GM12878 (cell line): ENCODE measurements at regions not wholly inside any gene's neighbourhood (a gene's known extent, or its start where the extent isn't known, plus 50 kb on each side); places are given as distances from the start of the nearest gene placed in this dataset.

Experiments used
- ATAC-seq: fragments of 200-7000 bp; cut with Tn5 transposase; 3 replicates; pipeline ENCODE4 v1.9.1; 2020; ENCODE audit warnings: mild to moderate bottlenecking, moderate library complexity
- BruUV-seq: library from RNA; stranded (reverse); fragments of 400-500 nt; replicated peaks from 2 replicates; lab custom pipeline; 2021; lab: Mats Ljungman, UMichigan
- CTCF ChIA-PET: fragments of 300-600 bp; sonication (Branson Sonifier 250); formaldehyde crosslinking; extraction: SDS; loops from one replicate; lab custom pipeline; 2021; ENCODE audit warnings: inconsistent platforms; lab: Yijun Ruan, JAX
- POLR2A ChIA-PET: fragments of 350-600 bp; formaldehyde crosslinking; extraction: SDS; loops from one replicate; lab custom pipeline; 2021; ENCODE audit warnings: inconsistent platforms; lab: Charles Lee
- RAD21 ChIA-PET: fragments of 300-600 bp; sonication (Branson Sonifier 250); formaldehyde crosslinking; loops from one replicate; lab custom pipeline; 2023; ENCODE audit warnings: antibody characterized with exemption; ENCODE audit not compliant: unreplicated experiment; lab: Charles Lee
- SMC1A ChIA-PET: fragments of 300-600 bp; sonication (Branson Sonifier 250); formaldehyde crosslinking; loops from one replicate; lab custom pipeline; 2023; ENCODE audit not compliant: unreplicated experiment, uncharacterized antibody; lab: Charles Lee
- DNase-seq: peaks from one replicate; pipeline ENCODE4 v3.0.0-alpha.2; 2011; ENCODE audit warnings: low read depth, low spot score
- FAIRE-seq: peaks from 3 replicates; lab custom pipeline; 2011; peaks lifted over from hg19 to GRCh38; lab: Jason Lieb, UNC
- H2AFZ ChIP-seq: 2 replicates; pipeline ENCODE4 v1.6.0; 2011; ENCODE audit warnings: low read depth, low read length, control low read depth; ENCODE audit not compliant: control insufficient read depth
- H3K27ac ChIP-seq: 2 replicates; pipeline ENCODE4 v1.5.1; 2011; ENCODE audit warnings: control low read depth; ENCODE audit not compliant: control insufficient read depth, insufficient read depth
- H3K27me3 ChIP-seq, 2 experiments: replicated peaks in 1 of 2; 2 replicates each; pipeline versions ENCODE4 v1.6.0 to v1.6.1; 2011; ENCODE audit warnings: low read length in 1 of 2; ENCODE audit not compliant: control insufficient read depth in 2 of 2, insufficient read depth in 2 of 2
- H3K36me3 ChIP-seq, 2 experiments: 2 replicates each; pipeline ENCODE4 v1.5.1; 2011; ENCODE audit warnings: low read length in 1 of 2; ENCODE audit not compliant: control insufficient read depth in 2 of 2, insufficient read depth in 2 of 2
- H3K4me1 ChIP-seq: 2 replicates; pipeline ENCODE4 v1.6.1; 2011; ENCODE audit warnings: mild to moderate bottlenecking, low read length, moderate library complexity, mixed read lengths; ENCODE audit not compliant: control insufficient read depth, insufficient read depth
- H3K4me2 ChIP-seq: 2 replicates; pipeline ENCODE4 v1.6.0; 2011; ENCODE audit warnings: control low read depth; ENCODE audit not compliant: control insufficient read depth, insufficient read depth
- H3K4me3 ChIP-seq: fragments of 200-600 bp; sonication (generic); 2 replicates; pipeline ENCODE4 v1.5.1; 2016
- H3K79me2 ChIP-seq: 2 replicates; pipeline ENCODE4 v1.6.0; 2011; ENCODE audit warnings: low read length; ENCODE audit not compliant: control insufficient read depth, insufficient read depth
- H3K9ac ChIP-seq: 2 replicates; pipeline ENCODE4 v1.8.0; 2011; ENCODE audit warnings: low read length, control low read depth, mixed read lengths; ENCODE audit not compliant: control insufficient read depth, insufficient read depth
- H3K9me3 ChIP-seq: replicated peaks from 3 replicates; pipeline ENCODE4 v1.5.1; 2011; ENCODE audit warnings: mild to moderate bottlenecking, low read length; ENCODE audit not compliant: control insufficient read depth, insufficient read depth
- H4K20me1 ChIP-seq: 2 replicates; pipeline ENCODE4 v1.6.0; 2011; ENCODE audit not compliant: control insufficient read depth, insufficient read depth
- BCL3 ChIP-seq: IDR thresholded peaks from 2 replicates; pipeline ENCODE4 v1.6.1; 2011; ENCODE audit warnings: borderline replicate concordance, low read depth, mild to moderate bottlenecking, moderate library complexity, low read length; ENCODE audit not compliant: insufficient read depth, poor library complexity, severe bottlenecking
- BRCA1 ChIP-seq: IDR thresholded peaks from 2 replicates; pipeline ENCODE4 v1.6.1; 2011; ENCODE audit warnings: low read depth, low read length, improper control_type of control experiment
- CEBPB ChIP-seq, 2 experiments: fragments of 150-350 bp in 1 of 2; IDR thresholded peaks; 2 replicates each; pipeline ENCODE4 v1.6.1; 2012 to 2014; ENCODE audit warnings: low read depth in 2 of 2, low read length in 2 of 2, borderline replicate concordance in 1 of 2, inconsistent platforms in 1 of 2
- ESRRA ChIP-seq: IDR thresholded peaks from 2 replicates; pipeline ENCODE4 v1.6.1; 2012; ENCODE audit warnings: mild to moderate bottlenecking, low read length, improper control_type of control experiment
- ETV6 ChIP-seq, 2 experiments: fragments of 450-650 bp in 1 of 2; IDR thresholded peaks in 1 of 2; conservative IDR thresholded peaks in 1 of 2; 2 replicates each; pipeline ENCODE4 v1.6.1; 2014; ENCODE audit warnings: antibody characterized with exemption in 1 of 2, borderline replicate concordance in 1 of 2, low read depth in 1 of 2, mild to moderate bottlenecking in 1 of 2, moderate library complexity in 1 of 2
- FOS ChIP-seq: IDR thresholded peaks from 3 replicates; pipeline ENCODE4 v1.6.1; 2011; ENCODE audit warnings: borderline replicate concordance; ENCODE audit not compliant: insufficient read length; ENCODE audit errors: extremely low read depth
- FOXM1 ChIP-seq: IDR thresholded peaks from 2 replicates; pipeline ENCODE4 v1.6.1; 2012; ENCODE audit warnings: low read depth, mild to moderate bottlenecking, inconsistent platforms, low read length, moderate library complexity
- HSF1 ChIP-seq: fragments of 150-350 bp; IDR thresholded peaks from 2 replicates; pipeline ENCODE4 v1.6.1; 2014; ENCODE audit warnings: mild to moderate bottlenecking, low read depth, low read length
- IRF3 ChIP-seq: fragments of 450-650 bp; IDR thresholded peaks from 2 replicates; pipeline ENCODE4 v1.6.1; 2014; ENCODE audit warnings: mild to moderate bottlenecking
- JUNB ChIP-seq: IDR thresholded peaks from 2 replicates; pipeline ENCODE4 v1.6.1; 2016; ENCODE audit warnings: antibody characterized with exemption, mild to moderate bottlenecking
- KLF5 ChIP-seq: fragments of 450-650 bp; IDR thresholded peaks from 2 replicates; pipeline ENCODE4 v1.6.1; 2014; ENCODE audit warnings: mild to moderate bottlenecking; ENCODE audit not compliant: partially characterized antibody
- LARP7 ChIP-seq: fragments of 450-650 bp; IDR thresholded peaks from 2 replicates; pipeline ENCODE4 v1.6.1; 2017; ENCODE audit warnings: mild to moderate bottlenecking
- NKRF ChIP-seq: fragments of 450-650 bp; conservative IDR thresholded peaks from 2 replicates; pipeline ENCODE4 v1.6.1; 2017; ENCODE audit warnings: mild to moderate bottlenecking, moderate library complexity
- PAX8 ChIP-seq: fragments of 450-650 bp; IDR thresholded peaks from 2 replicates; pipeline ENCODE4 v1.6.1; 2017; ENCODE audit warnings: mild to moderate bottlenecking, moderate library complexity
- RELB ChIP-seq: fragments of 450-650 bp; IDR thresholded peaks from 2 replicates; pipeline ENCODE4 v1.6.1; 2017; ENCODE audit warnings: low read depth, mild to moderate bottlenecking, moderate library complexity
- SMAD5 ChIP-seq: IDR thresholded peaks from 2 replicates; pipeline ENCODE4 v1.6.1; 2016; ENCODE audit warnings: antibody characterized with exemption, low read depth
- SREBF2 ChIP-seq: IDR thresholded peaks from 2 replicates; pipeline ENCODE4 v1.6.1; 2012; ENCODE audit warnings: mild to moderate bottlenecking, low read length
- YY1 ChIP-seq: IDR thresholded peaks from 2 replicates; pipeline ENCODE4 v1.6.1; 2011; ENCODE audit warnings: low read depth, mild to moderate bottlenecking, low read length
- ZSCAN29 ChIP-seq: fragments of 450-650 bp; IDR thresholded peaks from 2 replicates; pipeline ENCODE4 v1.6.1; 2017; ENCODE audit warnings: mild to moderate bottlenecking, moderate library complexity
- WGBS: methylation state at CpG from one replicate; pipeline ENCODE4 v1.1.6; 2016; ENCODE audit warnings: low lambda C conversion rate; ENCODE audit not compliant: insufficient replicate concordance, insufficient coverage; ENCODE audit errors: missing lambda C conversion rate; 5-methylcytosine and 5-hydroxymethylcytosine counted together
- in situ Hi-C: fragments of 300-500 bp; cut with MboI; formaldehyde crosslinking; loops from 9 replicates; pipeline ENCODE4 v1.14.3; 2018; ENCODE audit warnings: mixed read lengths
- intact Hi-C: fragments of 100-400 bp; cut with micrococcal nuclease; formaldehyde crosslinking; loops from one replicate; pipeline ENCODE4 v1.14.2; 2022; ENCODE audit not compliant: unreplicated experiment

GRCh38 chr11:10376061-10376460 lies 71.2 kb downstream of the ADM start:
- BruUV-seq: no TSS peak
- H3K27me3 ChIP-seq: no peaks in the 10 kb centered on the region; a peak in 1 of 4 replicates
- TF ChIP-seq SREBF2: no peak
- no peak for TF ChIP-seq CEBPB (IDR thresholded peaks at IDR 0.05; ENCODE audit: borderline replicate concordance in 1 of 2, low read depth in 2 of 2, low read length in 2 of 2)
- TF ChIP-seq PAX8: no peak
- no peak for TF ChIP-seq JUNB
- no peak for TF ChIP-seq BCL3
- TF ChIP-seq FOS: no peak
- no peak for TF ChIP-seq ESRRA
- no peak for TF ChIP-seq HSF1
- no peak for TF ChIP-seq LARP7
- TF ChIP-seq KLF5: no peak
- no peak for TF ChIP-seq NKRF
- TF ChIP-seq SMAD5: no peak
- no peak for TF ChIP-seq BRCA1
- no peak for TF ChIP-seq RELB
- no peak for TF ChIP-seq YY1
- no peak for TF ChIP-seq FOXM1
- TF ChIP-seq IRF3: no peak
- no peak for TF ChIP-seq ZSCAN29
- no peak for TF ChIP-seq ETV6 (conservative IDR thresholded peaks at IDR 0.05 in 1 of 2, IDR thresholded peaks at IDR 0.05 in 1 of 2; ENCODE audit: borderline replicate concordance in 1 of 2, low read depth in 1 of 2)
- no peak overlapping the region for H2AFZ ChIP-seq
- no peak overlapping the region for H3K4me3 ChIP-seq
- no peak overlapping the region for H3K27ac ChIP-seq
- ChIA-PET CTCF (interaction anchor here (1.7 kb wide), 1 partner anchor 10 kb away, joined by 6 read pairs; no protein-coding TSS in a partner anchor), RAD21 (no interaction called here), POLR2A (no interaction called here), SMC1A (no interaction called here)
- H3K79me2 ChIP-seq: no peaks in the 10 kb centered on the region
- intact Hi-C loops (no loop called here), in situ Hi-C loops (no loop called here)
- H3K9ac ChIP-seq: no peak overlapping the region
- WGBS: 71% methylated on average over 6 of the region's 6 CpGs
- no peak overlapping the region for H3K4me2 ChIP-seq
- H4K20me1 ChIP-seq: no peaks in the 10 kb centered on the region
- ATAC-seq: no peak
- no peaks in the 10 kb centered on the region for H3K4me1 ChIP-seq
- H3K9me3 ChIP-seq: no peaks in the 10 kb centered on the region
- no peak for FAIRE-seq
- no peak for DNase-seq
- H3K36me3 ChIP-seq: no peaks in the 10 kb centered on the region
